Loucy (cell line): ENCODE measurements at regions not wholly inside any gene's neighbourhood (a gene's known extent, or its start where the extent isn't known, plus 50 kb on each side); places are given as distances from the start of the nearest gene placed in this dataset.

ENCODE experiments used
- CTCF ChIP-seq: fragments of 200-600 bp; sonication (generic); conservative IDR thresholded peaks from 2 replicates; pipeline ENCODE4 v1.5.1; 2014; ENCODE audit warnings: mild to moderate bottlenecking, antibody characterized with exemption, low read length
- EZH2phosphoT487 ChIP-seq: fragments of 200-600 bp; IDR thresholded peaks from 2 replicates; pipeline ENCODE4 v1.6.1; 2018; ENCODE audit warnings: antibody characterized with exemption, mild to moderate bottlenecking, moderate library complexity, borderline replicate concordance

- TF ChIP-seq CTCF (no peak), EZH2phosphoT487 (no peak)
These were observed 151.9 kb upstream of the CMC1 start for GRCh38 chr3:28089527-28089897.
